ENCODE measurements at regions not wholly inside any gene's neighbourhood (a gene's known extent, or its start where the extent isn't known, plus 50 kb on each side); places are given as distances from the start of the nearest gene placed in this dataset.
A peak's percentile ranks its signal among the peaks of the same experiment; 100 is the strongest.

GRCh38 chr13:59464926-59465325 lies 698.8 kb downstream of the DIAPH3 start:
- H4K20me1 ChIP-seq (ENCODE audit: insufficient read depth, low read length, poor library complexity, severe bottlenecking), result no peaks in the 10 kb centered on the region
- H3K4me3 ChIP-seq (ENCODE audit: low read length, poor library complexity, severe bottlenecking), result peak overlapping the region; percentile 24
- no peaks in the 10 kb centered on the region for H3K9me2 ChIP-seq (replicated peaks; ENCODE audit: low read depth, low read length)
- H3F3A ChIP-seq (ENCODE audit: low read depth), result no peaks in the 10 kb centered on the region
- H3K4me1 ChIP-seq (ENCODE audit: insufficient read depth, low read length, poor library complexity, severe bottlenecking), result peaks cover 52% of the 10 kb centered on the region
- no peaks in the 10 kb centered on the region for H3K27me3 ChIP-seq (ENCODE audit: insufficient read depth, low read length, poor library complexity, severe bottlenecking)
- no peaks in the 10 kb centered on the region for H3K79me2 ChIP-seq (ENCODE audit: insufficient read depth, low read length)
- 0 out of 2 replicates have a peak, but pooled peaks cover 8% of the 10 kb centered on the region for H3K9me3 ChIP-seq (ENCODE audit: insufficient read depth, low read depth, low read length)
- H3K9ac ChIP-seq (ENCODE audit: low read depth, low read length, poor library complexity, severe bottlenecking), result no peak overlapping the region
- TF ChIP-seq CTCF (conservative IDR thresholded peaks at IDR 0.05; ENCODE audit: low read length) (no peak), EZH2phosphoT487 (IDR thresholded peaks at IDR 0.05; ENCODE audit: borderline replicate concordance) (no peak)
- no peaks in the 10 kb centered on the region for H3K36me3 ChIP-seq (ENCODE audit: insufficient read depth, low read length)
- no peak overlapping the region for H2AFZ ChIP-seq (ENCODE audit: low read length)
- H3K4me2 ChIP-seq (ENCODE audit: low read depth, low read length, poor library complexity, severe bottlenecking), result peak overlapping the region; percentile 34

GRCh38 chr13:59468396-59468795 lies 695.3 kb downstream of the DIAPH3 start:
- no peaks in the 10 kb centered on the region for H3K36me3 ChIP-seq (ENCODE audit: insufficient read depth, low read length)
- H2AFZ ChIP-seq (ENCODE audit: low read length), result no peak overlapping the region
- peaks cover 25% of the 10 kb centered on the region for H3K4me1 ChIP-seq (ENCODE audit: insufficient read depth, low read length, poor library complexity, severe bottlenecking)
- H3F3A ChIP-seq (ENCODE audit: low read depth), result no peaks in the 10 kb centered on the region
- H4K20me1 ChIP-seq (ENCODE audit: insufficient read depth, low read length, poor library complexity, severe bottlenecking), result no peaks in the 10 kb centered on the region
- H3K79me2 ChIP-seq (ENCODE audit: insufficient read depth, low read length), result no peaks in the 10 kb centered on the region
- no peaks in the 10 kb centered on the region for H3K27me3 ChIP-seq (ENCODE audit: insufficient read depth, low read length, poor library complexity, severe bottlenecking)
- TF ChIP-seq CTCF (conservative IDR thresholded peaks at IDR 0.05; ENCODE audit: low read length) (no peak), EZH2phosphoT487 (IDR thresholded peaks at IDR 0.05; ENCODE audit: borderline replicate concordance) (no peak)
- no peak overlapping the region for H3K4me2 ChIP-seq (ENCODE audit: low read depth, low read length, poor library complexity, severe bottlenecking)
- no peak overlapping the region for H3K4me3 ChIP-seq (ENCODE audit: low read length, poor library complexity, severe bottlenecking)
- H3K9ac ChIP-seq (ENCODE audit: low read depth, low read length, poor library complexity, severe bottlenecking), result no peak overlapping the region
- no peaks in the 10 kb centered on the region for H3K9me2 ChIP-seq (replicated peaks; ENCODE audit: low read depth, low read length)
- H3K9me3 ChIP-seq (ENCODE audit: insufficient read depth, low read depth, low read length), result 0 out of 2 replicates have a peak, but pooled peaks cover 8% of the 10 kb centered on the region

- no peak for TF ChIP-seq EZH2phosphoT487 (IDR thresholded peaks at IDR 0.05; ENCODE audit: borderline replicate concordance)
- no peak for TF ChIP-seq CTCF (conservative IDR thresholded peaks at IDR 0.05; ENCODE audit: low read length)
- H2AFZ ChIP-seq (ENCODE audit: low read length), result no peak overlapping the region
- H3F3A ChIP-seq (ENCODE audit: low read depth), result no peaks in the 10 kb centered on the region
- H3K36me3 ChIP-seq (ENCODE audit: insufficient read depth, low read length), result no peaks in the 10 kb centered on the region
- H3K4me2 ChIP-seq (ENCODE audit: low read depth, low read length, poor library complexity, severe bottlenecking), result no peak overlapping the region
- no peaks in the 10 kb centered on the region for H3K27me3 ChIP-seq (ENCODE audit: insufficient read depth, low read length, poor library complexity, severe bottlenecking)
- H3K9me3 ChIP-seq (ENCODE audit: insufficient read depth, low read depth, low read length), result 0 out of 2 replicates have a peak, but pooled peaks cover 8% of the 10 kb centered on the region
- no peak overlapping the region for H3K4me3 ChIP-seq (ENCODE audit: low read length, poor library complexity, severe bottlenecking)
- no peaks in the 10 kb centered on the region for H4K20me1 ChIP-seq (ENCODE audit: insufficient read depth, low read length, poor library complexity, severe bottlenecking)
- H3K4me1 ChIP-seq (ENCODE audit: insufficient read depth, low read length, poor library complexity, severe bottlenecking), result no peaks in the 10 kb centered on the region
- no peak overlapping the region for H3K9ac ChIP-seq (ENCODE audit: low read depth, low read length, poor library complexity, severe bottlenecking)
- no peaks in the 10 kb centered on the region for H3K9me2 ChIP-seq (replicated peaks; ENCODE audit: low read depth, low read length)
- H3K79me2 ChIP-seq (ENCODE audit: insufficient read depth, low read length), result no peaks in the 10 kb centered on the region
Observed at GRCh38 chr13:59471106-59471505, 692.6 kb downstream of the DIAPH3 start.
